CD4-positive, alpha-beta T cell treated with Interferon gamma for 1 hour (primary cell): ENCODE measurements at regions not wholly inside any gene's neighbourhood (a gene's known extent, or its start where the extent isn't known, plus 50 kb on each side); places are given as distances from the start of the nearest gene placed in this dataset.

Experiments
- DNase-seq: peaks from one replicate; pipeline ENCODE4 v3.0.0-alpha.2; 2020

DNA sequence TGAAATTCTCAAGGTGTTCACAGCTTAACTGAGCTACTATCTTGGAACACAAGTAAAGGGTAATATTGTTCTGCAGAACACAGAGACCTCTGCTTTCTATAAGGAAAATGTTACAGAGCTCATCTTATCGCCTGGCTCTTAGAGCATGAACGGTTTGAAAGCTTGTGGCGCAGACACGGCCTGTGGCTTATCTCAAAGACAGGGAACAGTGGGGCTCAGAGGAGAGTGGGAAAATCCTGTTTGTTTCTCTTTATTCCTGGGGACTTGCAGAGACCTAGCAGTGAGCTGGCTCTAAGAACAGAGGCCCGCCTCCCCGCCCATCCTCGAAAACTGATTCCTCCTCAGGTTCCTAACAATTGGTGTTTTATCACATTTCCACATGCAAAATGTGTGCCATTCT, 131.7 kb downstream of the EMX2 start:
- no peak for DNase-seq

DNA sequence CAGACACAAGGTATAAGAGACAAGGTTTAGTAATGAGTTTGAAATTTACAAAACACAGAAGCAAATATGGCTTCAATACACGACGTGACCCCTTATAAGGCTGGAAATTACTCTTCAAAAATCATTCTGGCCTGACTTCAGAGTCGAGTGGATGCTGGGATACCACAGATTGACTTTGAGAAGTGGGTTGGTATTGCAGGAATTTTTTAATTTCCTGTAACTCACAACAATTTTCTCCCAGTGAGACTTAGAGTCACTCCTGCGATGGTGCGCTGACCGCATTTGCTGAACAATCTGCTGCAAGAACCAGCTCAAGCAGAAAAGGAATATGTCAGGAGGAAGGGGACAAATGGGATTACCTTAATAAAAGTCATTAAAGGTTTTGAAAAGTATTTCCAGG, 132.1 kb downstream of the EMX2 start:
- DNase-seq, result no peak

DNA sequence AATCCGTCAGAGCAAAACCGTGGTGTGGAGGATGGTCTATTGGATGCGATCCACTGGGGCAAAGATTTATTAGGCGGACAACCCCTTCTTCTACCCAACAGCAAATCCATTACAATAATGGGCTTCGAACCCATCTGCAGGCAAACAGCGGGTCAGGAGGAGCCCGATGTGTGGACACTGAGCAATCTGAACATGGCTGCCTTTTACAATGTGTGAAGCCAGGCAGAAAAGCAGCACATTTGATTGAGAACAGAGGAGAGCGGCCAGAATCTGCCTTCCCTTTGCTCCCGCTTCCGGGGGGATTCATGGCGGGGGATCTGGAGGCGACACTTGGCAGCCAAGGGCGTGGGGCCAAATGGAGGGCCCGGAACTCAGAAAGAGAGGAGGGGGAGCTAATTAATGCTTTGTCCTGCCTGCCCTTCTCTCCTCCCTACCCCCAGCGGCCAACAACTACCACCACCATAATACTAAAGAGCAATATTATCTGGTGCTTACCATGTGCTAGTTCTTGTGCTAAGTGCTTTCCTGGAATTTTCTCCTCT, 133.0 kb downstream of the EMX2 start:
- no peak for DNase-seq

DNA sequence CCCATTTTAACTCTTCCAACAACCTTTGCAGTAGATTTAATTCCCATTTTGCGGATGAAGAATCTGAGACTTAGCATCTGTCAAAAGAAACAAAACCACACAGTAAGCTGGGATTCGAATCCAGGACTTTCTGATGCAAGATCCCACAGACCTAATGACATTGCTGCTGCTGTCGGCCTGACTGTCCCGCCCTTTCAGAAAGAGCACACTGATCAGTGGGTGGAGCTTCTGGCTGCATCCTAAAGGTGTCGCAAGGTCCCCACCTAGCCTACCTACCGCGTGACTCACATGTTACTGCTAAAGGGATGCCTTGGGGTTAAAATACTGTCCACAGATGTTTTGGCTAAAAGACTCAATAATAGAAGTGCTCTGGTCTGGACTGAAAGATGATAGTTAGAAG, 134.7 kb downstream of the EMX2 start:
- DNase-seq, result no peak

DNA sequence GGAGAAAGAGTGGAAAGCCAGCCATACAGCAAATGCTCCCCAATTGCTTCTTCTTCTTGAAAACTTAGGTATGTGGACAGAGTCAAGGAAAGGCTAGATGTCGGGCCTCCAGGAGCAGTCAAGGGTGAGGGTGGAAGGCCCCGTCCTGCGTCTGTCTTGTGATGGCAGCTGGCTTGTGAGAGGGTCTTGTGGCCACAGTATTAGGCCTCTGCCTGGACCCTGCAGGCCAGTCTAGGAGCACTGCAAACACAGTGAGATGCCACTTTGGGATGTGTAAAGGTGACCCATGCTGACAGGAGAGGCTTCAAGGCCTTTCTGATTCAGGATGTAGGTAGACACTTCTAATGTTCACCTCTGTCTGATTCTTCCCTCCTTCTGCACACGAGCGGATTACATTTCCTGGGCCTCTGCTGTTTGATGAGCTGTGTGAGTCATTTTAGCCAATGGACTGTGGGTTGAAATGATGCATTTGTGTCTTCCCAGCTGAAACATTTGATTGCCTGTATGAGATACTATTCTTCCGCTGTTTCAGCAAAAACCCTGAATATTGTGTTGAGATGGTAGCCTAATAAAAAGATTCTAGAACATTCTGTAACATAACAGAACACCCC, 135.4 kb downstream of the EMX2 start:
- no peak for DNase-seq

DNA sequence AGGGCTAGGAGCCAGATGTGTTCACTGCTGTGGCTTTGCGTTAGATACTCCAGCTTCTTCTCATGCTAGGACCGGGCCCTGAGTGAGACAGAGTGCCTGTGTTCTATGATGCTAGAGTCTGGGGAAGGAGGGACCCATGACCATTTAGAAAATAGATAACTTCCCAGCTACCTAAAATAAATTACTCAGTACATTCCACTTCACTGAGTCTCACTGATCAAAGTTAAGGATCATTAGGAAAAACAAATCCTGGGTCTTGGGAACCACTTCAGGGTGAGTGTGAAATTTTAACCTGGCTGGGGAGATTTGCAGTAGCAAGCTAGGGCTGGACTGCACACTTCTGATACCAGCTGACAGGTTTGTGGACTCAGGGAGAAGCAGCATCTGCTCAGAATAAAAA, 138.1 kb downstream of the EMX2 start:
- no peak for DNase-seq

DNA sequence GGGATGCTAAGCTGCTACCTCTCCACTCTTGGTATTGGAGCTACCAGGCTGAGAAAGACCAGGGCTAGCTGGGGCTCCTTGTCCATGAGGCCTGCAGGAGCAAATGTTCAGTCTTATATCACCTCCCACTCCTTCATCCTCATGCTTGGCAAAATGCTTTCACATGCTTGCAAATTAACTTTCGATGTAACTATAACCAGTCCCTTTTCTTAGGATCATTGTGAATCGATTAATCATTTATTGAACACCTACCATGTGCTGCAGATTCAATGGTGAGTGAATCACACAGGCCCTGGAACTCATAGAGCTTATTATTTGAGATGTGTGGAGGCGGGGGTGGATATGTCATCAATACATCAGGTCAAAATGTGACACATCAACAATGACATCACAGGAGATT, 138.6 kb downstream of the EMX2 start:
- DNase-seq, result no peak

DNA sequence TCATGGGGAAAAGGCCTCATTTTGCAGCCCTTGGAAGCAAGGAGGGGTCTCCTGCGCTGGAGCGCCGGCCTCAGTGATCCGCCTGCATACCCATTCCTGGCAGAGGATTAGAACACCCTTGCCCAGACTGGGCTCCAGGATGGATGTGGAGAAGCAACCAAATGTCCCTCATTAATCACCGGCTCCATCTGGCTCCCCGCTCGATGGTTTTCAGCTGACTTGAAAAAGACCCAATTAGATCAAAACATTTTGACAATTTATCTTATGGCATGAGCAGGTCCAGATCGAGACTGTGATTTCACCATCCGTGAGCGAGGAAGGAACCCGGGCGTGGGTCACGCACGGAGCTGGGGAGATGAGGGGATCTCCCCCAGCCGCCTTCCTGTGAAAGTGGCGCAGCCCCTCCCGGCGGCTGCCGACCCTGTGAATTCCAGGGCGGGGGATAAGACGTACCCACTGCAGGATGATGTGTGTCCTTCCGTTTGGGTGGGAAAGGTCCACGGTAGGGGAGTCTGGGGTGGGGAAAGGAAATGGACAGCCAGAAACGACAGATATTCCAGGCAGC, 141.6 kb downstream of the EMX2 start:
- DNase-seq, result no peak

DNA sequence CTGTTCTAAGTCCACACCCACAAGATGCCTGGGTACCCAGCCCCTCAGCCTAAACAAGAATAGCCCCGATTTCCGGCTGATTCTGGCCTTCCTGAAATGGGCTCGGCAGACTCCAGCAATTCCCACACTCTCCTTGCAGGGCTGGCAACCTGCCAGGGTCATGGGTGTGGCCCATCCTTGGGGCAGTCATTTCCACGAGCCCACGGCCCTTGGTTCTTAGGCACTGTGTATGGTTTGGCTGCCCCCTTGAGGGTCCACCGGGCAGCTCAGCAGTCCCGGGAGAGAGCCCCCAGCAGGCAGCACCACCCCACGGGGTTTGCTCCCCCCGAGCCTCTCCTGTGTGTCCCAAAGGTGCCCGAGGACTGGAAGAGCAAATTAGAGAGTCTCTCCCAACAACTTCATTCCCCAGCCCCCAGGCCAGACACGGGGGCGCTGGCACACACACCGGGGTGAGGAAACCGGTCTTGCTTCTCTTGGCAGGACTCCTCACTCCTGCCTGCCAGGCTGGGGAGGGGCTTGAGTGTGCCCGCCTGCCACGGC, 142.2 kb downstream of the EMX2 start:
- no peak for DNase-seq

DNA sequence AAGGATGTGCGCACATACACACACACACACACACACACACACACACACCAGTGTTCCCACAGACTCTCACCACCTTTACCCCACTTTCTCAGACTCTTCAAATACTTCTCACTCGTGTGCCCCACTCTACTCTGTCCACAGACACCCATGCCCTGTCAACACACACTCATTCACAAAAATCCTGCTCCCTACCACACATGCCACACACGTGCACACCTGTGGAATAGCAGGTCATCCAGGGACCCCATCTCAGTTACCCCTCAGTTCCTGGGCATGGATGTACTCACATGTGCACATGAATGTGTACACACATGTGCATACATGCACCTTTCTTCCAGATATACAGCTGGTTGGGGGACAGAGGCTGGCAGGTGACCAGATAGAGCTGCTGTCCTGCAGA, 142.9 kb downstream of the EMX2 start:
- DNase-seq, result no peak

DNA sequence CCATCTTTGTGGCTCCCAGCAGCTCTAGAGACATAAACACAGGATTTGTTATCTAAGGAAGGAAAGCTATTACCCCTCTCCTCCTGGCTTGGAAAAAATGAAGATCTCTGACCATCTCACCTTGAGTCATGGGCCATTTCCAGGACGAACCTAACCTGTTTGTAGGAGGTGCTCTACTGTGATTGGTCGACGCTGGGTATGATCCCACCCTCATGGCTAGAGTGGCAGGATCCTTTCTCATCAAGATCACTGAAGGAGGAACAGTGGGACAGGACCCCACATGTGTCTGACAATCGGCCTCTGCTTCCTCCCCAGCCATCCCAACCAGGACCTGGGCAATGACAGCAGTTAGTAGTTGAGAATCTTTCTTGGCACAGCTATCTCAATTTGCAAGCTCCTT, 144.1 kb downstream of the EMX2 start:
- no peak for DNase-seq

DNA sequence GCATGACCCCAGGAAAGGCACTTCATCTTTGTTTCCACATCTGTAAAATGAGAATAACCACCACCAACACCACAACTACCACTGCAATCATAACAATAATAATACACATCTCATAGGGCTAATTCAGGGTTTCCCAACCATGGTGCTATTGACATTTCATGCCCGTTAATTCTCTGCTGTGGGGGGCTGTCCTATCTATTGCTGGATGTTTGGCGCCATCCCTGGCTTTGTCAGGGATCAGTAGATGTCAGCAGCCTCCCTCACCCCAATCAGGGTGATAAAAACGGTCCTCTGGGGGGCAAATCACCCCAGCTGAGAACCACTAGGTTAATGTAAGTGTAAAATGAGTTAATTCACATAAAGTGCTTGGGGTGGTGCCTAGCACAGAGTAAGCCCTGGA, 145.8 kb downstream of the EMX2 start:
- no peak for DNase-seq

DNA sequence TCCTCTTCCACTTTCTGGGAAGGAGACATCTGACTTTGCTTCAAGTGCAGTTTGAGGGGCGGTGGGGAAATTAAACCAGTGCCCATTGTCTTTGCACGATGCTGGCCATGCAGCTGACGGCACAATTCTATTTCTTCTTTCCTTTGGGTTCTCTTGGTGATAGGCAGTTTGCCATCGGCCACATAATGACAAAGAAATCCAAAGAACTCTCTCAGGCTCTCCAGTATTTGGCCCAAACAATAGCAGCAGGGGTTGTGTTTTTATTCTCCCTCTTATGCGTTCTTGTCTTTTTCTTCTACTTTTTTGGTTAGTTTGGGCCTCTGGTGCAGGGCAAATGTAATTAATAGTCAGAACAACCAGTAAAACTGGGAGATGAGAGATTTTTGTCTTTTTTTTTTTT, 147.0 kb downstream of the EMX2 start:
- no peak for DNase-seq

DNA sequence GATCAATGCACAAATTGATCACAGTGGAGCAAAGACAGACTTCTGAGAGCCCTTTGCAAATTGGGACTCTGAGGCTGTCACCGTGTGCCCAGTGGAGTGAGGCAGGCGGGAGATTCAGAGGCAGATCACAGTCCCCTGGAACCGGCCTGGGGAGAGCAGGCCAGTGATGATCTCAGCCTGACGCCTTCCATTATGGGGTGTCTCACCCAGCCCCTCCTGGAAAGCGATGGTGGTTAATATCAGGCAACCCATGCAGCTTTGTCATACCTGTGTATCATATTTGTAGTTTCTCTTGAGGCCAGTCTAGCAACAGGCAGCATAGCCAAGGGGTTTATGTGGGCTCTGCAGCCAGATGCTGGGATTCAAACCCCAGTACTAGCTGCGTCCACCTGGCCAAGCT, 147.8 kb downstream of the EMX2 start:
- DNase-seq, result no peak

DNA sequence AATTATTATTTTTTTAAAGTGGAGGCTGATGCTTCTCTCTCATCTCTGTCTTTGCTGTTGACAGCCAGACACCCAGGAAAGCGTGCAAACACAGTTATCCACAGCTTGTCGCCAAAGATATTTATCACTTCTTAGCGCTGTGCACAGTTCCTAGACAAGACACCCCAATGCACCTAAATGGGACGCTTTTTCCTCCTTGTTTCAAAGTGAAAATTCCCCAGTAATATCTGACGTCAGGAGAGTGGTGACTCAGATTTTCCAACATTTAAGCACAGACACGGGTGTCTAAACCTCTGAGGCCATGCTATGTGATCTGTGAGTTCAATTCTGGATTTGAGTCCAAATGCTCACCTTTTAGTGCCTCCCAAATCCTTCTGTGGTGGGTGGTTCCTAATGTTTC, 151.6 kb downstream of the EMX2 start:
- no peak for DNase-seq

DNA sequence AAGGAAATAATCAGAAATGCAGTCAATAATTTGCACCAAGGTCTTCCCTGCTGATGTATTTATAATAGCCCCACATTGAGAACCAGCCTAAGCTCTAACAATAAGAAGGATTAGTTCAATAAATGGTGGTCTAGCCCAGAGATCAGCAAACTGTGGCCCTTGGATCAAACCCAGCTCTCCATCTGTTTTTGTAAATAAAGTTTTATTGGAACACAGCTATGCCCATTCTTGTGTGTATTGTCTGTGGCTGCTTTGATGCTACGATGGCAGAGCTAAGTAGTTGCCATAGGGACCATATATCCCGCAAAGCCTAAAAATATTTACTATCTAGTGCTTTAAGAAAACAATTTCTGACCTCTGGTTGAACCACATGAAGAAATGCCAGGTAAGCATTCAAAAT, 154.9 kb downstream of the EMX2 start:
- DNase-seq, result no peak

DNA sequence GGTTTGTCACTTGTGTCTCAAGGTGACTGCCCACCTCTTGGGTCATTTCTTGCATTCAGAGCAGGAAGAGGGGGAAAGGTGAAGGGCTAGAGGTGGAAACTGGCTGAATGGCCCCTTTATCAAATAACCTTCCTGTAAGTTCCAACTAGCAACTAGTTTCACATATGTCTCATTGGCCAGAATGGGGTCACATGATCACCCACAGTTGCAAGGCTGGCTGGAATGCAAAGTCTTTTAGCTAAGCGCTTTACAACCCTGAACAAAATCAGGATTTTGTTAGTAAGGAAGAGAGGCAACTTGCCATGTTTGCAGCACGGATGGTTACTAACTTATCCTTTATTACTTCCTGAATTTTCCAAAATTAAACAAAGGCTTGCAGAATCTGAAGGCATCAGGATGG, 156.3 kb downstream of the EMX2 start:
- no peak for DNase-seq

DNA sequence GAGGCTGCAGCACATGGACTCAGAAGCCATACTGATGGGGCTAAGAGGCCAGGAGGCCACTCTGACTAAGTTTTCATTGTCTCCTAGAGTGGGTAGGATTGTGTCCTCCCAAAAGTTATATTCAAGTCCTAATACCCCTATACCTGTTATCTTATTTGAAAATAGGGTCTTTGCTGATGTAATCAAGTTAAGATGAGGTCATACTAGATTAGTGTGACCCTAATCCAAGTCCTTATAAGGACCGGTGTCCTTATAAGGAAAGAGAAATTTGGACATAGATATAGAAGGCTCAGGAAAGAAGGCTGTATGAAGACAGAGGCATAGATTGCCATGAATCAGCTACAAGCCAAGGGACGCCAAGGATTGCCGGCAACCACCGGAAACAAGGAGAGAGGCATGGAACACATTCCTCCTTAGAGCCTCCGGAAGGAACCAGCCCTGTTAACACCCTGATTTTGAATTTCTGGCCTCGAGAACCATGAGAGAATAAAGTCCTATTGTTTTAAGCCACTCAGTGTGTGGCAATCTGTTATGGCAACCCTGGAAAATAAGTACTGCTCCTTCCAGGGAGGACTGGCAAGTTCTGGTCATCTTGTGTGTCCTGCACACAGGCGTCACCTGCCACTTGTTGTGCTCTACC, 157.0 kb downstream of the EMX2 start:
- DNase-seq, result no peak

DNA sequence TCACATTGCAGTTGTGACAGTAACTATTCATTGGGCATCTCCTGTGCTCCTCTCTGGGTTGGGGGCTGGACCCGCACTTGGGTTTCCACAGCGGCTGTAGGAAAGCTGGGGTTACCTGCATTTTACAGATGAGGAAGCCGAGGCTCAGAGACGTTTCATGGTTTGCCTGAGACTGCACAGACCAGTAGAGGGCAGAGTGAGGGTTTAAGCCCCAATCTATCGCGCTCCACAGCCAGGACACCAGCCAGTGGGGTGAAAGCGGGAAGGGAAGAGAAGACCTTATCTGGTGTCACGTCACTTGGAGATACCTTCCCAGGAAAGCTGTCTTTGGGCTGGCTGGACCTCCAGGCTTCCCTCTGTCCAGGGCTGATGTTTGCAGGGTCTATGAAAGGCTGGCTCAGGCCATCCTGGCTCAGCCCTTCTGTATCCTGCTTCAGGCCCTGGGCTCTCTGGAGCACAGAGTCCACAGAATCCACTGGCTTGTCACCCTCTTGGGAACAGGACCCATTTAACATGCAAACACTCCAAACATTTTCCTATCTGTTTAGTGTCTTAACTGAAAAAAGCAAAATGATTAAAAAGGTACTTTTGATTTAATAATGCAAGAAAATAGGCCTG, 167.7 kb downstream of the EMX2 start:
- no peak for DNase-seq

DNA sequence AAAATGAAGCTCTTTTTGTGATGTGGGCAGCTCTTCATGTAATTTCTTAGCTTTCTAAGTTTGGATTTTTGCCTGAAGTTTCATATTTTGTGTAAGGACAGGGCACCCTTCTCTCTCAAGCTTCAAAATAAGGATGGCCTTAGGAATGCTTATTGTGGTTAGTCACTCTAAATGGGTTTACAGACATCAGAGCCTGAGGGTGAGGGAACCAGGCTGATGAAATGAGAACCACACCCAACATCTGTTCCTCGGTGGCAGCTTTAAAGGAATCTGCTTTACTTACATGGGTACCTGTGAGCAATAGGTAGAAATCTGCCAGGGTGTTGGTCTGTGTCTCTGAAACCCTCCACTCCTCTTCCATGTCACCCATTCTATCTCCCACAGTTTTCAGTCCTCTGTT, 174.3 kb downstream of the EMX2 start:
- no peak for DNase-seq

DNA sequence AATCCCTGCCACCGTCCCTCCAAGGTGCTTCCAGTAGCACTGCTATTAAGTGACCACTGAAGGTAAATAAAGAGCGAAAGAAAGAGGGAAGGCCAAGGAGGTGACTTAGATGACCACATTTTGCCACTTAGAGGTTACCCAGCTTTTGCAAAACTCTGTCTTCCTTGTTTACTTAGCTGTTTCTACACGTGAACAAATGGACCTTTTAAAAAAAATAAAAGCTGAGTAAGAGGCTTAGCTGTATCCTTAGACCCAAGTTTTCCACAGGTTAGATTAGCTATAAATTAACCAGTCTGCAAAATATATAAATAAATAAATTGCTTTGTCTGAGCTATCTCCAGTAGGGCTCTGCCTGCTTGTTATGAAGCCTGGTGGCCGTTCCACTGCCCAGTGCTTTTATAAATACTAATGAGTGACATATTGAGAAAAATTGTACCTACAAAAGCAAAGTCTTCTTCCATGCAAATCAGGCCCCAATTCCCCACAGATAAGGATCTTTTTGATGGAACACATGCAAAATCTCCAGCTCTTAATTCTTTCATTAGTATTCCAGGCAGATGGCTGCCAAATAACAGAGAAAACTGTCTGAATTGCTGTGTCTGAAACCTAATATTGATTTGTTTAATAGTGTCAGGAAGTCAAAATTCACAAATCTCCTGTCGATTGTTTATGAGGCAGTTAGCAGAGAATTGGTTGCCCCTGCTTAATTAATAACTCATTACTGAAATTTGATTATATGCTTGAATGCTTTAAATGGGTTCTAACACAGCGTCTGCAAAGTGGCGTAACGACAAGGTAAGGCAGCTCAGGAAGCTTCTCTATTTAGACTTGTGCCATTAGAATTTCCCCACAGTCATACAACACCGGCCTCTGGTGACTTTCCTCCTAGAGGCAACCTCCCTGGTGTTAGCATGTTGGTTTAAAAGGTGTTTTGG, 176.7 kb downstream of the EMX2 start:
- DNase-seq, result no peak

DNA sequence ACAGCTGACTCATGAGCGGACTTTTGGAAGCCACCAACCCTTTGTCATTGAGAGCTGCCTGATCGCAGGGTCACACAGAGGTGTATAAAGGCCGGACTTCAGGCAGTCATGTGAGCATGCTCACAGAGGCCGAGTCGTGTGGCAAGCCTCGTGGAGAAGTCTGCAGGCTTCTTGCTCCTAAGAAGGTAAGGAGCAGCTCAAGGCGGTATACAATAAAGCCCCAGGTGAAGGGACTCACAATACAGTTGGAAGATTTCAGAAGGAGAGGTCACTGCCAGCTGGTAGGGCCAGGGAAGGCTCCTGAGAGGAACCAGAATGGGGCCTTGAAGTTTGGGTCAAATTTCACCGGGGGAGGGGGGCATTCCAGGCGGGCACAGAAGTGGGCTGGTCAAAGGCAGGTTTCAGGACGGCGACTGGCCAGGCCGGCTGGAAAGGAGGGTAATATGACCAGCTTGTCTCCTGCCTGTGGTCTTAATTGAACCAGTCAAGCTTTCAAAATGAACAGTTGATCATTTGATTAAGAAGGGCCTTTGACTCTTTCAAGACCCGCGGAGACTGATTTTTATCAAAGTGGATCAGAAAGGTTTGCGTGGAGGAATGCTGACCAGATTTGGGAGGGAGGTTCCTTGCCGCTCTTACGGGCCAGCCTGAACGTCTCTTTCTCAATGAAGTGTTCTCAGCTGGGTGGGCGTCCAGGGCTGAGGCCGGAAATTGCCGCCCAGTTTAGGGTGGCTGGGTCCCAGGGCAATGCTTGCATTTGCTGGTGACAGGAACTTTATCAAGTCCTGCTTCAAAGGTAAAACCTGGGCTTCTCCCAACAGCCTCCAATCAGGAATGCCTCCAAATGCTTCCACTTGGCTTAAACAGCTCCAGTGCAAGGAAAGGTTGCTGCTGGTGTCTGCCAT, 178.6 kb downstream of the EMX2 start:
- no peak for DNase-seq
